CD14-positive monocyte (primary cell): ENCODE measurements at regions not wholly inside any gene's neighbourhood (a gene's known extent, or its start where the extent isn't known, plus 50 kb on each side); places are given as distances from the start of the nearest gene placed in this dataset.

ENCODE experiments used
- DNase-seq, 3 donors: peaks; one replicate each; pipeline ENCODE4 v3.0.0-alpha.2; 2011 to 2022
- H2AFZ ChIP-seq: 2 replicates; pipeline ENCODE4 v1.6.0; 2012; ENCODE audit warnings: mild to moderate bottlenecking, low read depth, low read length, inconsistent platforms; ENCODE audit not compliant: insufficient read depth, poor library complexity, severe bottlenecking
- H3K27ac ChIP-seq, 2 donors: 1 replicate in 1 of 2; 2 replicates in 1 of 2; pipeline ENCODE4 v1.5.1; 2012 to 2013; ENCODE audit warnings: low read length in 2 of 2, control low read depth in 1 of 2, inconsistent platforms in 1 of 2, low read depth in 1 of 2, mild to moderate bottlenecking in 1 of 2
- H3K27me3 ChIP-seq, 2 donors: one replicate each; pipeline versions ENCODE4 v1.6.0 to v1.6.1; 2011 to 2013; ENCODE audit warnings: low read length in 2 of 2; ENCODE audit not compliant: control insufficient read depth in 2 of 2, insufficient read depth in 2 of 2
- H3K36me3 ChIP-seq, 2 donors: replicated peaks in 1 of 2; 1 replicate in 1 of 2; 2 replicates in 1 of 2; pipeline versions ENCODE4 v1.5.1 to v1.6.1; 2012 to 2013; ENCODE audit warnings: low read length in 2 of 2, control low read depth in 1 of 2, inconsistent platforms in 1 of 2, mild to moderate bottlenecking in 1 of 2; ENCODE audit not compliant: insufficient read depth in 2 of 2, control insufficient read depth in 1 of 2
- H3K4me1 ChIP-seq, 2 donors: 1 replicate in 1 of 2; 2 replicates in 1 of 2; pipeline versions ENCODE4 v1.5.1 to v1.6.1; 2012 to 2013; ENCODE audit warnings: low read length in 2 of 2, control low read depth in 1 of 2, inconsistent platforms in 1 of 2, mild to moderate bottlenecking in 1 of 2, moderate library complexity in 1 of 2; ENCODE audit not compliant: insufficient read depth in 2 of 2, control insufficient read depth in 1 of 2
- H3K4me2 ChIP-seq: replicated peaks from 2 replicates; pipeline ENCODE3; 2012; ENCODE audit warnings: low read length, moderate library complexity, mild to moderate bottlenecking; ENCODE audit not compliant: poor library complexity, severe bottlenecking; ENCODE audit errors: extremely low read depth
- H3K4me3 ChIP-seq, 3 experiments: fragments of 200-600 bp in 1 of 3; sonication (generic) in 1 of 3; replicated peaks in 1 of 3; 1 replicate in 2 of 3; 2 replicates in 1 of 3; pipeline ENCODE4 v1.5.1; 2011 to 2013; ENCODE audit warnings: low read length in 3 of 3, mild to moderate bottlenecking in 3 of 3, control low read depth in 2 of 3, low read depth in 2 of 3, inconsistent platforms in 1 of 3, moderate library complexity in 1 of 3
- H3K79me2 ChIP-seq: 2 replicates; pipeline ENCODE4 v1.6.0; 2012; ENCODE audit warnings: mild to moderate bottlenecking, control low read depth, inconsistent platforms, low read length, moderate library complexity; ENCODE audit not compliant: insufficient read depth
- H3K9ac ChIP-seq: 2 replicates; pipeline ENCODE4 v1.6.0; 2017; ENCODE audit warnings: low read length, mild to moderate bottlenecking; ENCODE audit not compliant: insufficient read depth, poor library complexity, severe bottlenecking
- H3K9me3 ChIP-seq, 2 donors: replicated peaks in 1 of 2; 1 replicate in 1 of 2; 2 replicates in 1 of 2; pipeline versions ENCODE4 v1.5.1 to v1.6.1; 2012 to 2013; ENCODE audit warnings: low read length in 2 of 2, control low read depth in 1 of 2; ENCODE audit not compliant: control insufficient read depth in 1 of 2, insufficient read depth in 1 of 2
- H4K20me1 ChIP-seq: 2 replicates; pipeline ENCODE4 v1.6.0; 2012; ENCODE audit warnings: mild to moderate bottlenecking, low read length, control low read depth, moderate library complexity; ENCODE audit not compliant: insufficient read depth
- H3K27ac Mint-ChIP-seq, 7 donors: one replicate each; pipeline ENCODE4 v1.8.0; 2020; ENCODE audit warnings: mild to moderate bottlenecking in 7 of 7, mixed read lengths in 7 of 7, moderate library complexity in 6 of 7, inconsistent platforms in 2 of 7
- H3K27me3 Mint-ChIP-seq, 3 donors: one replicate each; pipeline ENCODE4 v1.8.0; 2021 to 2022; ENCODE audit warnings: low read depth in 3 of 3, mild to moderate bottlenecking in 3 of 3, mixed read lengths in 3 of 3, moderate library complexity in 3 of 3, inconsistent platforms in 1 of 3
- H3K36me3 Mint-ChIP-seq, 2 donors: one replicate each; pipeline ENCODE4 v1.8.0; 2020; ENCODE audit warnings: mixed read lengths in 2 of 2, inconsistent platforms in 1 of 2, mild to moderate bottlenecking in 1 of 2
- H3K4me1 Mint-ChIP-seq: one replicate; pipeline ENCODE4 v1.8.0; 2020; ENCODE audit warnings: mild to moderate bottlenecking, mixed read lengths
- H3K4me3 Mint-ChIP-seq, 2 donors: one replicate each; pipeline ENCODE4 v1.8.0; 2020; ENCODE audit warnings: mild to moderate bottlenecking in 2 of 2, mixed read lengths in 2 of 2, moderate library complexity in 1 of 2
- H3K9me3 Mint-ChIP-seq, 7 donors: one replicate each; pipeline ENCODE4 v1.8.0; 2020 to 2022; ENCODE audit warnings: mixed read lengths in 7 of 7, mild to moderate bottlenecking in 6 of 7, moderate library complexity in 6 of 7, inconsistent platforms in 2 of 7
- whole genome bisulfite sequencing: methylation state at CpG from one replicate; pipeline ENCODE4 v1.1.5; 2013; ENCODE audit warnings: missing lambda C conversion rate; ENCODE audit not compliant: insufficient coverage; 5-methylcytosine and 5-hydroxymethylcytosine counted together
- intact Hi-C, 2 donors: fragments of 100-400 bp; cut with micrococcal nuclease; formaldehyde crosslinking; loops; one replicate each; pipeline versions ENCODE4 v1.15.0 to v1.15.1; 2023
- TF ChIP-seq, protein P1 (sequence below): fragments of 200-600 bp; IDR thresholded peaks from one replicate; pipeline ENCODE4 v1.8.0; 2022; ENCODE audit warnings: antibody characterized with exemption, mild to moderate bottlenecking

DNA sequence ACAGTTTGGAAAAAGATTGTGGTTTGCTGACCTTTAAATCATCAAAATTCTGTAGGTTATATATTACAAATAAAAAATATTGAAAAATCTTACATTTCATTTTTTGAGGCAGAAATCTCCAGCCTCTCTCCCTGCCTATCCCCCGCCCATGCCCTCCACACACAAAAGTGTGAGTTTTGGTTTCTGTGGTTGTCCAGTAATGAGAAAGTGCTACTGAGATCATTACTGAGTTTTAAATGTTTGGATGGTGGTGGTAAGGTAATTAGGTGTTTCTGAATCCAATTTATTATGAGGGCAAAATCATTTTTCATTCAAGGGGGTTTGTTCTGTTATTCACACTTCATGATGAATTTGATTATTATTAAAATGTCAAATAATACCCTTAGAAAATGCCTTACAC lies 448.0 kb upstream of the SLC10A2 start:
- H4K20me1 ChIP-seq, result no peaks in the 10 kb centered on the region
- no peaks in the 10 kb centered on the region for H3K4me1 ChIP-seq
- Mint-ChIP-seq H3K27ac (no peak overlapping the region), H3K36me3 (no peaks in the 10 kb centered on the region), H3K9me3 (peaks cover 0 to 6% (median 1%) of the 10 kb centered on the region in 7 donors), H3K4me1 (no peaks in the 10 kb centered on the region), H3K27me3 (peaks cover 0 to under 1% (median 0%) of the 10 kb centered on the region in 3 donors), H3K4me3 (no peak overlapping the region)
- WGBS, result no CpG with 5 or more reads among the region's 1 CpG
- no peak overlapping the region for H3K4me2 ChIP-seq
- DNase-seq, result no peak
- H3K27me3 ChIP-seq, result no peaks in the 10 kb centered on the region
- TF ChIP-seq, protein P1, sequence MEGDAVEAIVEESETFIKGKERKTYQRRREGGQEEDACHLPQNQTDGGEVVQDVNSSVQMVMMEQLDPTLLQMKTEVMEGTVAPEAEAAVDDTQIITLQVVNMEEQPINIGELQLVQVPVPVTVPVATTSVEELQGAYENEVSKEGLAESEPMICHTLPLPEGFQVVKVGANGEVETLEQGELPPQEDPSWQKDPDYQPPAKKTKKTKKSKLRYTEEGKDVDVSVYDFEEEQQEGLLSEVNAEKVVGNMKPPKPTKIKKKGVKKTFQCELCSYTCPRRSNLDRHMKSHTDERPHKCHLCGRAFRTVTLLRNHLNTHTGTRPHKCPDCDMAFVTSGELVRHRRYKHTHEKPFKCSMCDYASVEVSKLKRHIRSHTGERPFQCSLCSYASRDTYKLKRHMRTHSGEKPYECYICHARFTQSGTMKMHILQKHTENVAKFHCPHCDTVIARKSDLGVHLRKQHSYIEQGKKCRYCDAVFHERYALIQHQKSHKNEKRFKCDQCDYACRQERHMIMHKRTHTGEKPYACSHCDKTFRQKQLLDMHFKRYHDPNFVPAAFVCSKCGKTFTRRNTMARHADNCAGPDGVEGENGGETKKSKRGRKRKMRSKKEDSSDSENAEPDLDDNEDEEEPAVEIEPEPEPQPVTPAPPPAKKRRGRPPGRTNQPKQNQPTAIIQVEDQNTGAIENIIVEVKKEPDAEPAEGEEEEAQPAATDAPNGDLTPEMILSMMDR, result no peak
- peaks cover 5% of the 10 kb centered on the region in 2 donors for H3K9me3 ChIP-seq
- intact Hi-C loops, result no loop called here
- H3K27ac ChIP-seq, result no peak overlapping the region
- H3K79me2 ChIP-seq, result no peaks in the 10 kb centered on the region
- no peak overlapping the region for H2AFZ ChIP-seq
- no peak overlapping the region for H3K4me3 ChIP-seq
- no peak overlapping the region for H3K9ac ChIP-seq
- no peaks in the 10 kb centered on the region for H3K36me3 ChIP-seq

DNA sequence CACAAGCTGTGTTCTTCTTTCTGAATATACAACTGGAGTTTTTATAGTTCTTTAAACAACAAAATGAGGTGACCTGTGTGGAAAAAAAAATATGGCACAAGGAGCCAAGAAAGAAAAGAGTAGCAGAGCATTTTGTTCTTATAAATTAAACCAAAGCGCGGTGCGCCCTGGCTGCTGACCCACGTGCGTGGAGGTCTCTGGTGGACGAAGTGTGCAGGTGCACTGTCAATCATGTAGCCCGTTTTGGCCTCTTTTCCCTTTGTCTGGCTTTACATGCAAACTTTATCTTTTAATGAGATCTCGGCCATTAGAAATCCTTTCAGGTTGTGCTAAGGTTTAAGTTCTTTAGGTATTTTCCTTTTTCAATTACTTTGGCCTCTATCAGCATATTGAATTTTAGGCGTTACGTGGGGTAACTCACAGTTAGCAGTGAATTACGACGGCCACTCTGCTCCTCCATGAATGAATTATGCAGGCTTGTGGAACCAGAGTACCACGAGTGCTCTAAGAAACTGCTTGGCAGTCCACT lies 443.9 kb upstream of the SLC10A2 start:
- H3K9me3 ChIP-seq, result peaks cover 5 to 15% of the 10 kb centered on the region in 2 donors
- Mint-ChIP-seq H3K36me3 (no peaks in the 10 kb centered on the region), H3K27ac (no peak overlapping the region), H3K27me3 (peaks cover 0 to 2% (median 0%) of the 10 kb centered on the region in 3 donors), H3K9me3 (peaks cover 2 to 17% (median 12%) of the 10 kb centered on the region in 7 donors), H3K4me3 (no peak overlapping the region), H3K4me1 (no peaks in the 10 kb centered on the region)
- H3K27me3 ChIP-seq, result no peaks in the 10 kb centered on the region
- H2AFZ ChIP-seq, result no peak overlapping the region
- H3K36me3 ChIP-seq, result no peaks in the 10 kb centered on the region
- TF ChIP-seq, protein P1, result no peak
- no peaks in the 10 kb centered on the region for H3K79me2 ChIP-seq
- 99% methylated on average over 10 of the region's 13 CpGs for WGBS
- H3K4me1 ChIP-seq, result no peaks in the 10 kb centered on the region
- intact Hi-C loops, result no loop called here
- H3K27ac ChIP-seq, result no peak overlapping the region
- DNase-seq, result no peak
- H3K4me2 ChIP-seq, result no peak overlapping the region
- H3K4me3 ChIP-seq, result no peak overlapping the region
- H4K20me1 ChIP-seq, result no peaks in the 10 kb centered on the region
- no peak overlapping the region for H3K9ac ChIP-seq
